ENCODE measurements at regions not wholly inside any gene's neighbourhood (a gene's known extent, or its start where the extent isn't known, plus 50 kb on each side); places are given as distances from the start of the nearest gene placed in this dataset.

DNA sequence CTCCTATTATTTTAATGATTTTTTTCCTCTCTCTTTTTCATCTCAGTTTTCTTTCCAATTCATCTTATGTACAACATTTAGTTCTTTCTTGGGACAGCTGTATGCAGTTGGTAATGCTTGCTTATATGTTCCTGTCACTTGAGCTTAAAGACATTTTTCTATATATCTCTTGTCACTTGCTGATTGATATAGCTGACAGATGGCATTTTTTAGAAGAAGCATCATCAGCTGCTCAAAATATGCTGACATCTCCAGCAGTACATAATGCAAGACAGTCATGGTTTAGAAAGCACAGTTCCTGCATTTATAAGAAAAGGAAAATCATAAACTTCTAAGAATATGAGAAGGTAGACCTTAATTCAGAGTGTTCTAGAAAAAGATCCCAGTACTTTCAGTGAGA lies 56.5 kb downstream of the DCAF8L1 start:
- in situ Hi-C loops (cut with HindIII; ENCODE audit: low pct_ligation_motif_present, low pct_unique_long_range_greater_than_20kb, low sequenced_read_pairs), result no loop called here
- DNase-seq, result no peak

DNA sequence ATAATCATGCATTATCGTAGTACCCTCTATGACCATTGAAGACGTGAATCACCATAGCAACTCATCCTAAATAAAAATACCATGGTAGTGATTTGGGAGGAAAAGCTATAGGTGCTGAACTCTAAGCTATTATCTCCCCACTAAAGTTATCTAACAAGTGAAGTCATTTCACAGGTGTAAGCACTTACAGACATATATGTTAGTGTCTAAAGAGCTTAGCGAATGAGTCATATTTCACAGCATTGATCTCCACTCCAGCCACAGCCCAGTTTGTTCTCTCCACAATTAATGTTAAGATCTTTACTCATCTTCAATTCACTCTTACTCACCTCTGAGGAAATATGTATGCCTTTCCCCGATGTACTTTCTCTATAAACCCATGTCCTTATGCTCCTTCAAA lies 57.0 kb downstream of the DCAF8L1 start:
- no peak for DNase-seq
- in situ Hi-C loops (cut with HindIII; ENCODE audit: low pct_ligation_motif_present, low pct_unique_long_range_greater_than_20kb, low sequenced_read_pairs), result no loop called here

DNA sequence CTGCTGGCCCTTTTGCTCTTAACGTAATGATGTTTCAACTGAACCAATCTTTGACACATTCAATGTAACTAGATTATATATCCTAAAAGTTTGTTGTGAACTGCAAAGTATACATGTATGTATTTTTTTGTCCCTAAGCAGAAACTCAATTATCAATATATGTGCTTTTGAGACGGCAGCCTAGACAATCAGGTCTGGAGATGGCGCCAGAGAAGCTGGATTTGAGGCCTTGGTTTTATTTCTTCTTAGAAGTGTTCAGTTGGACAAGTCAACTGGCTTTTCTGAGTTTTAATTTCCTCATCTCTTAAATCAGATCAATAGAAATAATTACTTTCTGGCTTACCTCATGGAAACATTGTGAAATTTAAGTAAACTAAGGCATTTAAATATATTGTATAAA lies 62.5 kb downstream of the DCAF8L1 start:
- DNase-seq, result peak; percentile 0
- in situ Hi-C loops (cut with HindIII; ENCODE audit: low pct_ligation_motif_present, low pct_unique_long_range_greater_than_20kb, low sequenced_read_pairs), result no loop called here

DNA sequence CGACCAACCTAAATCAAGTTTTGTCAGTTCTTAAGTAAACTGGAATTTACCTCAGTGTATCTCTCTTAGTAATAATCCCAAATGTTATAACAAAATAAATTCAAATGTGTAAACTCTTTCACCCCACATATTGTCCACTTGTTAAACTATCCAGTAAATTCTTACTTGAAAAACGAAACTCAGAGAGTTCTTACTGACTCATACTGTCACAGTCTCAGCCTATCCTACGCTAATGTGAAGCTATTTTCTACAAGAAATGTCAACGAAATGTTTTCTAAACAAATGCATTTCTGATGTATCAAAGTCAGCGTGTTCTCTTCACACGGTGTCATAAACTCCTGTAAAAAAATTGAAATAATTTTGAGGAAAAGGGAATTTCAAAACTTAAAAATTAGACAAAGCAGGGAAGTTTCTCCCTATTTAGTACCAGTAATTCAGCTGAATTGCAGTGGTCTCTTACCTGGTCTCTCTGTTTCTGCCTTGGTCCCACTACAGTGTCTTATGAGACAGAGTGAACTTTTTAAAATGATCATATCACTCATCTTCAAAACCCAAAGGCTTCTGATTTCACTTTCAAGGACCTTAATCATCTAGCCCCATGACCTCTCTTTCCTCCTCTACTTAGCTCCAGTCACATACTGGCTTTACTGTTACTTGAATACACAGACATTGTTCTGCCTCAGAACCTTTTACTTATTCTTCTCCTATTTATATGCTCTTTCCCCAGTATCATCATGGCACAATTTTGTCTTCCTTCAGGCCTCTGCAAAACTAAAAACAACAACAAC lies 63.3 kb downstream of the DCAF8L1 start:
- in situ Hi-C loops (cut with HindIII; ENCODE audit: low pct_ligation_motif_present, low pct_unique_long_range_greater_than_20kb, low sequenced_read_pairs), result no loop called here

DNA sequence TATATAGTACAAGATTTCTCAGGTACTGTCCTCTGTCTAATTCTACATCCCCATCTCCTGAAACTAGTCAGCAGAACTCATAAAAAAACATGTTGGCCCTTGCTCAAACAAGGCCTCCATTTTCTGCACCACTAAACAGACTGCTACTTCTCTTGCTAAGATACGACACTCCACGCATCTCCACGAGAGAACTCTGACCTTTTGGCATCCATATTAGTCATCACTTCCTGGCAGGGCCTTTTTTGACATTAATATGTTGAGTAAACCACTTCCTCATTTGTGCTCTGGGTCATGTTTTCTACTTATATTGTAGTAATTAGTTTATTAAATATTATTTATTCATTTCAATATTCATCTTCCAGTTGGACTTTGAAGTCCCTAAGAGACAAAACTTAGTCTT lies 65.6 kb downstream of the DCAF8L1 start:
- in situ Hi-C loops (cut with HindIII; ENCODE audit: low pct_ligation_motif_present, low pct_unique_long_range_greater_than_20kb, low sequenced_read_pairs), result no loop called here
- no peak for DNase-seq

More for the DNA sequence above, 63.3 kb downstream of the DCAF8L1 start:
- no peak for DNase-seq

DNA sequence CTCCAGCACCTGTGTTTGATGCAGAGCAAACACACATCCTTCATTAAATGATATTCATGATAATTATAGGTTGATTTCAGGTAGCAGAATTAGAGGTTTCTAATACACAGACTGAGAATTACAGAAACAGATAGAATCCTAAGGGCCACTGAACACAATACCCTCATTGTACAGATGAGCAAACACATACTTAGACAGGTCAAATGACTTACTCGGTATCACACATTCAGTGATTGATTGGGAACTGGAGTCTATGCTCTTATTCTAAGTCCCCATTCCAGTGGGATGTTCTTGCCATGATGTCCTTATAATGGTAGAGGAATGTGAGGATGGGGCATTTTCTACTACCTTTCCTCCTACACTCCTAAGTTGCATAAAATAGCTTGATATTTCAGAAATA lies 70.8 kb downstream of the DCAF8L1 start:
- DNase-seq, result no peak
- in situ Hi-C loops (cut with HindIII; ENCODE audit: low pct_ligation_motif_present, low pct_unique_long_range_greater_than_20kb, low sequenced_read_pairs), result no loop called here

DNA sequence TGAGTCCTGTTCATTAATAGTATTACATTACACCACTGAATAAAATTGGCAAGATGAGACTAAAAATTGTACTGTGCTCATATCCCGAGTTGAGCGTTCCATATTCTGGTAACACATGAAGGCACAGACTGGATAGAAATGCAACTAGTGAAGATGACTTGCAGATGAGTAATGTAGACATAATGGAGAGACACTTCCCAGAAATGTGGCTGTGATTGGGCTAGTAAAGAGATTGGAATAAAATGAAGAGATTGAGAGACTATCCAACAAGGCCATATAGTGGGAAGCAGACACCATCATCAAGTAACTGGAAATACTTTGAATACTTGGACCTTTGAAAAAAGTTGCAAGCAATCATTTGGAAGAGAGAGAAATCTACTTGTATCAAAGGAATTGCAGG lies 77.3 kb downstream of the DCAF8L1 start:
- in situ Hi-C loops (cut with HindIII; ENCODE audit: low pct_ligation_motif_present, low pct_unique_long_range_greater_than_20kb, low sequenced_read_pairs), result no loop called here
- no peak for DNase-seq

DNA sequence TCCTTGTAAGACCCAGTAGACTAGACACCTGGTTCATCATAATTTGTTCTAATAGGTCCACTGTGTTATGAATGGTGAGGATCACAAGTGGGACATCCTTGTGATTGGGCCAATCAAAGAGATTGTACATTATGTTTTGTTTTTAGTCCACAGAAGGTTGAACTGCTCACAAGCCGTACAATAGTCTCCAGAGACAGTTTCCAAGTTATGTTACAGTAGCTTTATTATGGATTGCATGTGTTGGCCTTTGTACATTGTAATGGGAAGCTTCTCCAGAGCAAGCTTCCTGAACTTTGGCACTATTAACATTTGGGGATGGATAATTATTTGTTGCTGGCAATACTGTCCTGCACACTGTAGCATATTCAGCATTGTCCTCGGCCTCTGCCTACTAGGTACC lies 86.1 kb downstream of the MAGEB10 start:
- in situ Hi-C loops (cut with HindIII; ENCODE audit: low pct_ligation_motif_present, low pct_unique_long_range_greater_than_20kb, low sequenced_read_pairs), result no loop called here
- no peak for DNase-seq

DNA sequence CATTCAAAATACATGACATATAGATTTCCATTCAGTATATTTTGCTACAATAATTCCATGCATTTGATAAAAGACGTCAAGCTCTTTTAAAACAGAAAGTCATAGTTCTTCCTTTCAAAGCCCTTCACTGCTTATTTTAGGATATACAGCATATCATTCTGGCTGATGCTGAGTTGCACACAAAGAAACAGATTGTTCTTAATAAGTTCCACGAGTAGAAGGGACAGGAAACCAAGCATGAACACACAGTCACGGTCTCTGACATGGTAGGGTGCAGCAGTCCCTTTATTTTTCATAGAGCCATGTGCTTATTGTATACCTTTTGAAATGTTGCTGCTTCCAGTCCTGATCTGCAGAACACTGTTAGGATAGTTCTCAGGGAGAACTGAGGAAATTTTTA lies 85.4 kb downstream of the MAGEB10 start:
- in situ Hi-C loops (cut with HindIII; ENCODE audit: low pct_ligation_motif_present, low pct_unique_long_range_greater_than_20kb, low sequenced_read_pairs), result no loop called here
- DNase-seq, result no peak

DNA sequence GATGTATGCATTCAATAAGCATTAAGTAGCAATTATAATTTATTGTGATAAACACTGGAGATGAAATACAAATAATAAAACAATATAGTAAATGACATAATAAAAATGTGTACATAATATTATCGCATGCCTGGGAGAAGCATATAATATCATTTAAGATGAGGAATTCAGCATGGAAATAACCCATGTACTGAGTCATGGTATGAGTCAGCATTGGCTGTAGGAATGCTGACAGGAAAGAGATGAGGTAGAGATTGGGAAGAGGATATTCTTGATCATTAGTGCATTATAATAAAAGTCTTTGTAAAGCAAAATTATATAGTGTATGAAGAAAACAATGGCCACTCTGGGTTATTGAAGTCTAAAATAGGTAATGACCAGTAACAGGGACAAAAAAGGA lies 82.8 kb downstream of the MAGEB10 start:
- in situ Hi-C loops (cut with HindIII; ENCODE audit: low pct_ligation_motif_present, low pct_unique_long_range_greater_than_20kb, low sequenced_read_pairs), result no loop called here

DNA sequence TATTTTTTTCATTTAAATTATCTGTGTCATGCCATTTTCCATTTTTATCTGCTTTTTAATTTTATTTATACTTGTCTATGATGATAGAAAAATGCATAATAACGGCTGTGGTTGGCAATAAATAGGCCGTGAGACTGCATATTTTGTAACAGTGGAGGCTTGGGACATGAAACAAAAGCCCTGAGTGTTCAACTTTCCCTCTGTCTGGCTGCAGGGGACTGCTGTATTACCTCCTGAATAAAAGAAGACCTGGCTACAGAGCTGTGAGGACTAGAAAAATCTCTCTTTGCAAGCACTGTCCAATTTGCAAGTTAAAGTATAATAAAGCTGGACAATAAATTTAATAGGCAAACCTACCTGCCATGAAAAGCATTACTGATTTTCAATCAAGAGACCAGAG lies 82.1 kb downstream of the MAGEB10 start:
- in situ Hi-C loops (cut with HindIII; ENCODE audit: low pct_ligation_motif_present, low pct_unique_long_range_greater_than_20kb, low sequenced_read_pairs), result no loop called here
- DNase-seq, result no peak

More for the DNA sequence above, 82.8 kb downstream of the MAGEB10 start:
- DNase-seq, result peak; percentile 48

DNA sequence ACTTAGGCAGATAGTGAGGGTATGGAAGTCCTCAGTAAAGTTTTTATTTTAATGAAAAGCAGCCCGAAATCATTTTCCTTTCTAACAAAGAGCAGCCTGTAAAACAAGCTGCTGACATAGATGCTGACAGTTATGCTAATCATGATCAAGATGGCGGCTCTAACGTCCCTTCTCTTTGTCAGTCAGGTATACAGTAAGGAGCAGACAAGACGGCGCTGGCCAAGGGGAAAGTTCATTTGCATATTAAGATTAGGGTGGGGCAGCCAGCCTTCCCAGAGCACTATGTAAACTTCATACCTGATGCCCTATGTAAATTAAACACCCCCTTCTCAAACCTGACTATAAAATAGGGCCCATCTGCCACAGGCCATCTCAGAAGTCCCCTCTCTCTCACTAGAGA lies 76.9 kb downstream of the MAGEB10 start:
- no peak for DNase-seq
- in situ Hi-C loops (cut with HindIII; ENCODE audit: low pct_ligation_motif_present, low pct_unique_long_range_greater_than_20kb, low sequenced_read_pairs), result no loop called here

DNA sequence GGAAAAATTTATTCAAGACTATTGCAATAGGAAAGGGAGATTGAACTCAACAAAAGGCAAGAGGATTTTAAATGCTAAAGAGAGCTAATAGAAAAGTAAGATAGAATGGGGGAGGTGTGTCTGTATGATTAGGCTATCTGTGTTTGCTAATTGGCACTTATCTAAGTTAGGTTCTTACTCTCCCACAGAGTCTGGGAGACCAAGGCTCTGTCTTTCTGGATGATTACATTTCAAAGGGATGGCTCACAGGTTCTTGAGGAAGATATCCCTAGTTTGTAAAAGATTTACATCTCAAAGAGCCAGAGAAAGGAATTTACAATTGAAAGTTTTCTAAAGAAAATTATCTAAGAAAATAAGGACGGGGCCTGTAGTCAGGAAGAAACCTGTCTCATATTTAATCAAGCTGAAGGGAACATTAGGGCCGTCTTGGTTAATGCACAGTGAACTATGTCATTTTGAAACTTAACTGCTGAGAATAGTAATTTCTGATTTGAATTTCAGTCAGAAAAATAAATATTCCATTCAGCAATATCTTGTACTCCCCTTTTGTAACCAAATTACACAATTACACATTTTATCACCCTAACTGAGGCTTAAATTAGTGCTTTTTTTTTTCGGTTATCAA lies 75.8 kb downstream of the MAGEB10 start:
- DNase-seq, result no peak

DNA sequence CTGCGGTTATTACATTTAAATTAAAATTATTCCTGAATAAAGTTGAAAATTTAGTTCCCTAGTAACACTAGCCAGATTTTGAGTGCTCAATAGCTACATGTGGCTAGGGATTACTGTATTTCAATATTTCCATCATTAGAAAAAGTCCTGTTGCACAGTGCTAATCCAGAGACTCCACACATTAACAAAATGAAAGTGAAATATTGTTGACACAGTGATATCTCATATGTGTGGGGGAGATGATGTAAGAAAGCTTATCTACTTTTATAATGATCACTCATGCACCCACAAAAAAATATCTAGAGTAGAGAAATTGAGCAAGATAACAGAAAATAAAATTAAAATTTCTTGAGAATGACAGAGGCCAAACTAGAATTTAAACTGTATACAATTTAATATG lies 74.9 kb downstream of the MAGEB10 start:
- in situ Hi-C loops (cut with HindIII; ENCODE audit: low pct_ligation_motif_present, low pct_unique_long_range_greater_than_20kb, low sequenced_read_pairs), result no loop called here
- no peak for DNase-seq

More for the DNA sequence above, 75.8 kb downstream of the MAGEB10 start:
- in situ Hi-C loops (cut with HindIII; ENCODE audit: low pct_ligation_motif_present, low pct_unique_long_range_greater_than_20kb, low sequenced_read_pairs), result no loop called here

DNA sequence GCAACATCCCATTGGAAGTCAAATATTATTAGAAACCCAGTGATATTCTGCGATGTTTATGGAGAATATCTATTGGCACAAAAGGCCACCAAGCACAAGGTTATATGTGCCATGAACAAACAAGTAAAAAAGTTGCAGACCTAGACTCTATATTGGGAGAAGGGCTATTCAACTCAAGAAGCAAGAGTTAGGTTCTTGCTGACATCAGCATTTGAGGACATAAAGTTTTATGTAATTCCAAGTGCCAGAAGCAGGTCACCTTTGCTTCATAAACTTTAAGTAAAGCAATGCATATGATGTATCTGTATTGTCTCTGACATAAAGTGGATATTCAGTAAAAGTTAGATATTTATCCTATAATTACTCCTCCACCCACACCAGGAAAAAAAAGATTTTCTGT lies 71.1 kb downstream of the MAGEB10 start:
- no peak for DNase-seq
- in situ Hi-C loops (cut with HindIII; ENCODE audit: low pct_ligation_motif_present, low pct_unique_long_range_greater_than_20kb, low sequenced_read_pairs), result no loop called here
